ENCODE measurements at regions not wholly inside any gene's neighbourhood (a gene's known extent, or its start where the extent isn't known, plus 50 kb on each side); places are given as distances from the start of the nearest gene placed in this dataset.

DNA sequence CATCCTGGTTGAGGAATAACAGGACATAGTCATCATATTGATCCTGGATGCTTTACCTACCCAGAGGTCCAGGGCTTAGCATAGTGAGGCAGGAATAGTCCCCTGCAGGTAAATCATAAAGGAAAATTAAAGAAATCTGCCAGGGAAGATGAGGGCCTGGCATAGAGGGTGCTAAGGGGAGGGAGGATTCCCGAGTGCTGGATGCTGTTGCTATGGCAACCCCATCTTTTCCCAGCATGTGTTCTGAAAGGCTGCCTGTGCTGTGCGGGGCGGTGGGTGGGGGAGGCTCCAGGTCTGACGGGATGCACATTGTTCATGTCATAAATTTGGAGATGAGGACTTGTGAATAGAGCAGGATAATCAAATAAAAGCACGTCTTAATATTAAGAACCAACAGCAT lies 212.6 kb upstream of the PCSK2 start:
- Histone ChIP-seq H3F3A (ENCODE audit: insufficient read depth, low read length, poor library complexity, severe bottlenecking) (peaks cover 3% of the 10 kb centered on the region), H3K9me2 (ENCODE audit: insufficient read depth, low read length) (no peaks in the 10 kb centered on the region), H3K9ac (ENCODE audit: low read length) (peak overlapping the region; percentile 53), H3K9me3 (ENCODE audit: low read length) (no peaks in the 10 kb centered on the region), H3K27me3 (ENCODE audit: insufficient read depth, low read depth, low read length) (no peaks in the 10 kb centered on the region), H2AFZ (ENCODE audit: low read depth, low read length) (no peak overlapping the region), H3K4me2 (ENCODE audit: low read length) (peak overlapping the region; percentile 43), H3K27ac (ENCODE audit: low read length) (peak overlapping the region; percentile 91), H4K20me1 (ENCODE audit: insufficient read depth) (no peaks in the 10 kb centered on the region), H3K36me3 (ENCODE audit: insufficient read depth, low read length) (no peaks in the 10 kb centered on the region), H3K79me2 (replicated peaks; ENCODE audit: insufficient read depth, low read length) (no peaks in the 10 kb centered on the region), H3K4me3 (ENCODE audit: low read length) (peak overlapping the region; percentile 38)
- peak; percentile 64 for TF ChIP-seq EP300 (conservative IDR thresholded peaks at IDR 0.05; ENCODE audit: poor library complexity, severe bottlenecking)
- peak; percentile 43 for TF ChIP-seq RAD21 (conservative IDR thresholded peaks at IDR 0.05)
- no peak for TF ChIP-seq POLR2AphosphoS5 (IDR thresholded peaks at IDR 0.05)
- TF ChIP-seq MXI1 (conservative IDR thresholded peaks at IDR 0.05; ENCODE audit: poor library complexity, severe bottlenecking) = peak; percentile 69
- TF ChIP-seq, protein P1, sequence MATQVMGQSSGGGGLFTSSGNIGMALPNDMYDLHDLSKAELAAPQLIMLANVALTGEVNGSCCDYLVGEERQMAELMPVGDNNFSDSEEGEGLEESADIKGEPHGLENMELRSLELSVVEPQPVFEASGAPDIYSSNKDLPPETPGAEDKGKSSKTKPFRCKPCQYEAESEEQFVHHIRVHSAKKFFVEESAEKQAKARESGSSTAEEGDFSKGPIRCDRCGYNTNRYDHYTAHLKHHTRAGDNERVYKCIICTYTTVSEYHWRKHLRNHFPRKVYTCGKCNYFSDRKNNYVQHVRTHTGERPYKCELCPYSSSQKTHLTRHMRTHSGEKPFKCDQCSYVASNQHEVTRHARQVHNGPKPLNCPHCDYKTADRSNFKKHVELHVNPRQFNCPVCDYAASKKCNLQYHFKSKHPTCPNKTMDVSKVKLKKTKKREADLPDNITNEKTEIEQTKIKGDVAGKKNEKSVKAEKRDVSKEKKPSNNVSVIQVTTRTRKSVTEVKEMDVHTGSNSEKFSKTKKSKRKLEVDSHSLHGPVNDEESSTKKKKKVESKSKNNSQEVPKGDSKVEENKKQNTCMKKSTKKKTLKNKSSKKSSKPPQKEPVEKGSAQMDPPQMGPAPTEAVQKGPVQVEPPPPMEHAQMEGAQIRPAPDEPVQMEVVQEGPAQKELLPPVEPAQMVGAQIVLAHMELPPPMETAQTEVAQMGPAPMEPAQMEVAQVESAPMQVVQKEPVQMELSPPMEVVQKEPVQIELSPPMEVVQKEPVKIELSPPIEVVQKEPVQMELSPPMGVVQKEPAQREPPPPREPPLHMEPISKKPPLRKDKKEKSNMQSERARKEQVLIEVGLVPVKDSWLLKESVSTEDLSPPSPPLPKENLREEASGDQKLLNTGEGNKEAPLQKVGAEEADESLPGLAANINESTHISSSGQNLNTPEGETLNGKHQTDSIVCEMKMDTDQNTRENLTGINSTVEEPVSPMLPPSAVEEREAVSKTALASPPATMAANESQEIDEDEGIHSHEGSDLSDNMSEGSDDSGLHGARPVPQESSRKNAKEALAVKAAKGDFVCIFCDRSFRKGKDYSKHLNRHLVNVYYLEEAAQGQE (IDR thresholded peaks at IDR 0.05; ENCODE audit: borderline replicate concordance) = peak; percentile 68
- TF ChIP-seq, protein P2, sequence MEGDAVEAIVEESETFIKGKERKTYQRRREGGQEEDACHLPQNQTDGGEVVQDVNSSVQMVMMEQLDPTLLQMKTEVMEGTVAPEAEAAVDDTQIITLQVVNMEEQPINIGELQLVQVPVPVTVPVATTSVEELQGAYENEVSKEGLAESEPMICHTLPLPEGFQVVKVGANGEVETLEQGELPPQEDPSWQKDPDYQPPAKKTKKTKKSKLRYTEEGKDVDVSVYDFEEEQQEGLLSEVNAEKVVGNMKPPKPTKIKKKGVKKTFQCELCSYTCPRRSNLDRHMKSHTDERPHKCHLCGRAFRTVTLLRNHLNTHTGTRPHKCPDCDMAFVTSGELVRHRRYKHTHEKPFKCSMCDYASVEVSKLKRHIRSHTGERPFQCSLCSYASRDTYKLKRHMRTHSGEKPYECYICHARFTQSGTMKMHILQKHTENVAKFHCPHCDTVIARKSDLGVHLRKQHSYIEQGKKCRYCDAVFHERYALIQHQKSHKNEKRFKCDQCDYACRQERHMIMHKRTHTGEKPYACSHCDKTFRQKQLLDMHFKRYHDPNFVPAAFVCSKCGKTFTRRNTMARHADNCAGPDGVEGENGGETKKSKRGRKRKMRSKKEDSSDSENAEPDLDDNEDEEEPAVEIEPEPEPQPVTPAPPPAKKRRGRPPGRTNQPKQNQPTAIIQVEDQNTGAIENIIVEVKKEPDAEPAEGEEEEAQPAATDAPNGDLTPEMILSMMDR (IDR thresholded peaks at IDR 0.05; ENCODE audit: poor library complexity, severe bottlenecking) = no peak
- TF ChIP-seq TAF1 (IDR thresholded peaks at IDR 0.05; ENCODE audit: low read depth) = no peak
- no peak for TF ChIP-seq EZH2 (IDR thresholded peaks at IDR 0.05; ENCODE audit: borderline replicate concordance, insufficient read depth, low read length, poor library complexity, severe bottlenecking)
- TF ChIP-seq SMC3 (conservative IDR thresholded peaks at IDR 0.05; ENCODE audit: poor library complexity) = no peak

DNA sequence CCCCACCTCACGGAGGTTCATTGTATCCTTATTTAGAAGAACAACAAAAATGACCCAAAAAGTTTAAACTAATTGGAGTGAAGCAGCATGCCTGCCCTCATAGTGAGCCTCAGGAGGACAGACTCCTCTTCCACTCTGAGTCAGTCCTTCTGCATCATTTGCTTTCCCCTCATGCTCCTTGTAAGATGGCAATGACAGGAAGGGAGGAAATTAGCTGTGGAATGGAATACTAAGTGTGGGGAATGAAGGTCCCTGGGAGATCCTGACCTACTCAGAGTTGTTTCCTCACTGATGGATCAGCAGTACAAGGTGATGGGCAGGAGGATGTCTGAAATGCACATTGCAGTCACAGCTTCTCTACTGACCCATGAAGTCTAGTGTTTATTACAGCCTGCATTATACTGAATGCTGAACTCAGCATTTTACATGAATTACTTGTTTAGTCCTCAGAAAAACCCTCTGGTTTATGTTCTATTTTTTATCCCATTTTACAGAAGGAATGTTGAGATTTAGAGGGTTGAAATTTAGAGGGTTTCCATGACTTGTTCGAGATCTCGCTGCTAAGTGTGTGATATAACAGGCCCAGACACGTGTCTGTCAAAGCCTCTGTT lies 212.0 kb upstream of the PCSK2 start:
- Histone ChIP-seq H3K4me2 (ENCODE audit: low read length) (peak overlapping the region; percentile 43), H3K9me2 (ENCODE audit: insufficient read depth, low read length) (no peaks in the 10 kb centered on the region), H3K27me3 (ENCODE audit: insufficient read depth, low read depth, low read length) (no peaks in the 10 kb centered on the region), H3K9me3 (ENCODE audit: low read length) (no peaks in the 10 kb centered on the region), H2AFZ (ENCODE audit: low read depth, low read length) (no peak overlapping the region), H4K20me1 (ENCODE audit: insufficient read depth) (no peaks in the 10 kb centered on the region), H3K36me3 (ENCODE audit: insufficient read depth, low read length) (no peaks in the 10 kb centered on the region), H3K9ac (ENCODE audit: low read length) (peak overlapping the region; percentile 53), H3K27ac (ENCODE audit: low read length) (peak overlapping the region; percentile 91), H3K79me2 (replicated peaks; ENCODE audit: insufficient read depth, low read length) (no peaks in the 10 kb centered on the region), H3K4me3 (ENCODE audit: low read length) (peak overlapping the region; percentile 38), H3F3A (ENCODE audit: insufficient read depth, low read length, poor library complexity, severe bottlenecking) (peaks cover 3% of the 10 kb centered on the region)
- no peak for TF ChIP-seq EP300 (conservative IDR thresholded peaks at IDR 0.05; ENCODE audit: poor library complexity, severe bottlenecking)
